DND-41 (cell line): ENCODE measurements at regions not wholly inside any gene's neighbourhood (a gene's known extent, or its start where the extent isn't known, plus 50 kb on each side); places are given as distances from the start of the nearest gene placed in this dataset.

Source experiments
- ATAC-seq: fragments of 200-7000 bp; cut with Tn5 transposase; 3 replicates; pipeline ENCODE4 v1.9.1; 2021; ENCODE audit warnings: low read depth; ENCODE audit not compliant: insufficient read depth
- DNase-seq: peaks from one replicate; pipeline ENCODE4 v3.0.0-alpha.2; 2020
- H2AFZ ChIP-seq: 2 replicates; pipeline ENCODE4 v1.6.0; 2012; ENCODE audit warnings: low read depth, low read length
- H3K27ac ChIP-seq: 2 replicates; pipeline ENCODE4 v1.5.1; 2012; ENCODE audit warnings: low read length, inconsistent platforms
- H3K27me3 ChIP-seq: fragments of 200-600 bp; sonication (generic); 2 replicates; pipeline ENCODE4 v1.6.0; 2012; ENCODE audit warnings: low read length, mild to moderate bottlenecking, inconsistent platforms; ENCODE audit not compliant: insufficient read depth, poor library complexity
- H3K36me3 ChIP-seq: 2 replicates; pipeline ENCODE4 v1.5.1; 2012; ENCODE audit warnings: low read length, inconsistent platforms; ENCODE audit not compliant: insufficient read depth
- H3K4me1 ChIP-seq: 2 replicates; pipeline ENCODE4 v1.5.1; 2012; ENCODE audit warnings: mild to moderate bottlenecking, low read length; ENCODE audit not compliant: insufficient read depth
- H3K4me2 ChIP-seq: 2 replicates; pipeline ENCODE4 v1.6.0; 2012; ENCODE audit warnings: mild to moderate bottlenecking, moderate library complexity, low read length, inconsistent platforms; ENCODE audit not compliant: insufficient read depth
- H3K4me3 ChIP-seq, 2 experiments: fragments of 200-600 bp in 1 of 2; shearing (Covaris generic) in 1 of 2; 2 replicates each; pipeline ENCODE4 v1.5.1; 2012 to 2016; ENCODE audit warnings: inconsistent platforms in 2 of 2, low read length in 2 of 2, mild to moderate bottlenecking in 2 of 2, low read depth in 1 of 2, moderate library complexity in 1 of 2
- H3K79me2 ChIP-seq: 2 replicates; pipeline ENCODE4 v1.6.0; 2012; ENCODE audit warnings: low read length, inconsistent platforms; ENCODE audit not compliant: insufficient read depth
- H3K9ac ChIP-seq: 2 replicates; pipeline ENCODE4 v1.6.0; 2012; ENCODE audit warnings: low read depth, mild to moderate bottlenecking, inconsistent platforms, low read length, moderate library complexity
- H3K9me3 ChIP-seq: 2 replicates; pipeline ENCODE4 v1.5.1; 2012; ENCODE audit warnings: low read length, moderate library complexity, mild to moderate bottlenecking, inconsistent platforms; ENCODE audit not compliant: insufficient read depth, severe bottlenecking
- H4K20me1 ChIP-seq: 2 replicates; pipeline ENCODE4 v1.6.0; 2012; ENCODE audit warnings: low read length; ENCODE audit not compliant: insufficient read depth
- CTCF ChIP-seq: IDR thresholded peaks from 2 replicates; pipeline ENCODE4 v1.5.1; 2012; ENCODE audit warnings: borderline replicate concordance, low read length, moderate library complexity, mild to moderate bottlenecking; ENCODE audit not compliant: poor library complexity, severe bottlenecking; ENCODE audit errors: extremely low read depth
- EZH2 ChIP-seq: IDR thresholded peaks from 3 replicates; pipeline ENCODE4 v1.6.1; 2012; ENCODE audit warnings: borderline replicate concordance, low read depth, mild to moderate bottlenecking, moderate library complexity, low read length, inconsistent platforms; ENCODE audit not compliant: severe bottlenecking

GRCh38 chr9:103068753-103069152 lies 73.6 kb downstream of the CYLC2 start:
- no peaks in the 10 kb centered on the region for H4K20me1 ChIP-seq
- no peak overlapping the region for H2AFZ ChIP-seq
- no peak overlapping the region for H3K4me3 ChIP-seq
- H3K27ac ChIP-seq: no peak overlapping the region
- no peaks in the 10 kb centered on the region for H3K36me3 ChIP-seq
- H3K27me3 ChIP-seq: no peaks in the 10 kb centered on the region
- TF ChIP-seq CTCF (no peak), EZH2 (no peak)
- DNase-seq: no peak
- H3K9me3 ChIP-seq: no peaks in the 10 kb centered on the region
- no peaks in the 10 kb centered on the region for H3K79me2 ChIP-seq
- H3K4me1 ChIP-seq: no peaks in the 10 kb centered on the region
- H3K9ac ChIP-seq: no peak overlapping the region
- no peak for ATAC-seq
- H3K4me2 ChIP-seq: no peak overlapping the region

GRCh38 chr9:103078581-103078980 lies 83.4 kb downstream of the CYLC2 start:
- no peaks in the 10 kb centered on the region for H3K36me3 ChIP-seq
- no peak for TF ChIP-seq CTCF
- H3K4me1 ChIP-seq: no peaks in the 10 kb centered on the region
- H4K20me1 ChIP-seq: no peaks in the 10 kb centered on the region
- H3K9me3 ChIP-seq: no peaks in the 10 kb centered on the region
- H3K27ac ChIP-seq: no peak overlapping the region
- H3K4me3 ChIP-seq: no peak overlapping the region
- no peak overlapping the region for H3K4me2 ChIP-seq
- H2AFZ ChIP-seq: no peak overlapping the region
- H3K9ac ChIP-seq: no peak overlapping the region
- no peaks in the 10 kb centered on the region for H3K27me3 ChIP-seq
- ATAC-seq (no peak), DNase-seq (no peak)
- no peaks in the 10 kb centered on the region for H3K79me2 ChIP-seq

GRCh38 chr9:103082494-103082893 lies 87.4 kb downstream of the CYLC2 start:
- H3K9me3 ChIP-seq: no peaks in the 10 kb centered on the region
- H4K20me1 ChIP-seq: no peaks in the 10 kb centered on the region
- DNase-seq: no peak
- no peak for TF ChIP-seq CTCF
- no peak for TF ChIP-seq EZH2
- no peak overlapping the region for H3K4me3 ChIP-seq
- no peak overlapping the region for H2AFZ ChIP-seq
- H3K4me2 ChIP-seq: no peak overlapping the region
- no peak for ATAC-seq
- no peaks in the 10 kb centered on the region for H3K36me3 ChIP-seq
- H3K4me1 ChIP-seq: no peaks in the 10 kb centered on the region
- no peak overlapping the region for H3K27ac ChIP-seq
- H3K9ac ChIP-seq: no peak overlapping the region
- no peaks in the 10 kb centered on the region for H3K27me3 ChIP-seq
- H3K79me2 ChIP-seq: no peaks in the 10 kb centered on the region

- TF ChIP-seq EZH2: no peak
- Histone ChIP-seq H3K27me3 (no peaks in the 10 kb centered on the region), H2AFZ (no peak overlapping the region), H3K9ac (no peak overlapping the region), H3K4me1 (no peaks in the 10 kb centered on the region), H4K20me1 (no peaks in the 10 kb centered on the region), H3K4me2 (no peak overlapping the region), H3K79me2 (no peaks in the 10 kb centered on the region), H3K27ac (no peak overlapping the region), H3K9me3 (no peaks in the 10 kb centered on the region), H3K4me3 (no peak overlapping the region), H3K36me3 (no peaks in the 10 kb centered on the region)
- DNase-seq (no peak), ATAC-seq (no peak)
Observed at GRCh38 chr9:103089357-103089756, 94.2 kb downstream of the CYLC2 start.
